Trophoblast cell (in vitro differentiated cells and primary cell): ENCODE measurements at regions not wholly inside any gene's neighbourhood (a gene's known extent, or its start where the extent isn't known, plus 50 kb on each side); places are given as distances from the start of the nearest gene placed in this dataset.

Source experiments
- DNase-seq, 2 donors: peaks; one replicate each; pipeline ENCODE4 v3.0.0-alpha.2; 2016
- H2AFZ ChIP-seq: 2 replicates; pipeline ENCODE4 v1.6.1; 2013; ENCODE audit warnings: low read length, moderate library complexity, mild to moderate bottlenecking; ENCODE audit not compliant: insufficient read depth, poor library complexity
- H2AK5ac ChIP-seq: 2 replicates; pipeline ENCODE4 v1.6.1; 2013; ENCODE audit warnings: mild to moderate bottlenecking, low read length
- H2BK120ac ChIP-seq: 2 replicates; pipeline ENCODE4 v1.6.1; 2013; ENCODE audit warnings: low read length, mild to moderate bottlenecking, moderate library complexity; ENCODE audit not compliant: insufficient read depth, poor library complexity
- H2BK12ac ChIP-seq: 2 replicates; pipeline ENCODE4 v1.6.1; 2013; ENCODE audit warnings: mild to moderate bottlenecking, low read length, moderate library complexity
- H2BK5ac ChIP-seq: 2 replicates; pipeline ENCODE4 v1.6.1; 2013; ENCODE audit warnings: low read length, low read depth, moderate library complexity, mild to moderate bottlenecking; ENCODE audit not compliant: poor library complexity
- H3K14ac ChIP-seq: 2 replicates; pipeline ENCODE4 v1.6.1; 2013; ENCODE audit warnings: mild to moderate bottlenecking, low read length
- H3K18ac ChIP-seq: 2 replicates; pipeline ENCODE4 v1.6.1; 2013; ENCODE audit warnings: mild to moderate bottlenecking, low read length
- H3K23ac ChIP-seq: 2 replicates; pipeline ENCODE4 v1.6.1; 2013; ENCODE audit warnings: low read length
- H3K27ac ChIP-seq: 2 replicates; pipeline ENCODE4 v1.5.1; 2013; ENCODE audit warnings: low read depth, mild to moderate bottlenecking, inconsistent platforms, low read length, moderate library complexity
- H3K27me3 ChIP-seq: 2 replicates; pipeline ENCODE4 v1.6.1; 2013; ENCODE audit warnings: inconsistent platforms, mild to moderate bottlenecking, low read length, moderate library complexity; ENCODE audit not compliant: insufficient read depth
- H3K36me3 ChIP-seq, 2 experiments: 1 replicate in 1 of 2; 2 replicates in 1 of 2; pipeline ENCODE4 v1.6.1; 2013; ENCODE audit warnings: low read length in 2 of 2, mild to moderate bottlenecking in 2 of 2, moderate library complexity in 1 of 2; ENCODE audit not compliant: insufficient read depth in 2 of 2, control insufficient read depth in 1 of 2
- H3K4ac ChIP-seq: 2 replicates; pipeline ENCODE4 v1.6.1; 2013; ENCODE audit warnings: low read depth, mild to moderate bottlenecking, low read length, moderate library complexity
- H3K4me1 ChIP-seq, 2 experiments: 1 replicate in 1 of 2; 2 replicates in 1 of 2; pipeline ENCODE4 v1.6.1; 2013; ENCODE audit warnings: low read length in 2 of 2, mild to moderate bottlenecking in 2 of 2, moderate library complexity in 1 of 2; ENCODE audit not compliant: insufficient read depth in 2 of 2, control insufficient read depth in 1 of 2
- H3K4me2 ChIP-seq: 2 replicates; pipeline ENCODE4 v1.6.1; 2013; ENCODE audit warnings: inconsistent platforms, mild to moderate bottlenecking, low read length, moderate library complexity
- H3K4me3 ChIP-seq: 2 replicates; pipeline ENCODE4 v1.5.1; 2013; ENCODE audit warnings: mild to moderate bottlenecking, low read depth, low read length, inconsistent platforms
- H3K79me1 ChIP-seq: one replicate; pipeline ENCODE4 v1.6.1; 2013; ENCODE audit warnings: low read length
- H3K79me2 ChIP-seq: 2 replicates; pipeline ENCODE4 v1.6.1; 2013; ENCODE audit warnings: low read length, mild to moderate bottlenecking; ENCODE audit not compliant: control insufficient read depth, insufficient read depth, poor library complexity
- H3K9ac ChIP-seq: 2 replicates; pipeline ENCODE4 v1.6.1; 2013; ENCODE audit warnings: mild to moderate bottlenecking, low read length
- H3K9me3 ChIP-seq: 2 replicates; pipeline ENCODE4 v1.6.1; 2013; ENCODE audit warnings: low read depth, mild to moderate bottlenecking, control low read depth, inconsistent platforms, low read length; ENCODE audit not compliant: insufficient read depth
- H4K12ac ChIP-seq: 2 replicates; pipeline ENCODE4 v1.6.1; 2013; ENCODE audit warnings: low read depth, mild to moderate bottlenecking, low read length, moderate library complexity
- H4K8ac ChIP-seq: 2 replicates; pipeline ENCODE4 v1.6.1; 2013; ENCODE audit warnings: low read depth, mild to moderate bottlenecking, low read length, moderate library complexity
- H4K91ac ChIP-seq: one replicate; pipeline ENCODE4 v1.6.1; 2013; ENCODE audit warnings: low read depth, mild to moderate bottlenecking, low read length, moderate library complexity
- WGBS: extraction: QIAGEN DNeasy Blood & Tissue Kit; methylation state at CpG from one replicate; pipeline ENCODE4 v1.1.7; 2013; ENCODE audit warnings: missing lambda C conversion rate; ENCODE audit not compliant: insufficient read length, insufficient coverage; ENCODE audit errors: extremely low coverage; 5-methylcytosine and 5-hydroxymethylcytosine counted together

DNA sequence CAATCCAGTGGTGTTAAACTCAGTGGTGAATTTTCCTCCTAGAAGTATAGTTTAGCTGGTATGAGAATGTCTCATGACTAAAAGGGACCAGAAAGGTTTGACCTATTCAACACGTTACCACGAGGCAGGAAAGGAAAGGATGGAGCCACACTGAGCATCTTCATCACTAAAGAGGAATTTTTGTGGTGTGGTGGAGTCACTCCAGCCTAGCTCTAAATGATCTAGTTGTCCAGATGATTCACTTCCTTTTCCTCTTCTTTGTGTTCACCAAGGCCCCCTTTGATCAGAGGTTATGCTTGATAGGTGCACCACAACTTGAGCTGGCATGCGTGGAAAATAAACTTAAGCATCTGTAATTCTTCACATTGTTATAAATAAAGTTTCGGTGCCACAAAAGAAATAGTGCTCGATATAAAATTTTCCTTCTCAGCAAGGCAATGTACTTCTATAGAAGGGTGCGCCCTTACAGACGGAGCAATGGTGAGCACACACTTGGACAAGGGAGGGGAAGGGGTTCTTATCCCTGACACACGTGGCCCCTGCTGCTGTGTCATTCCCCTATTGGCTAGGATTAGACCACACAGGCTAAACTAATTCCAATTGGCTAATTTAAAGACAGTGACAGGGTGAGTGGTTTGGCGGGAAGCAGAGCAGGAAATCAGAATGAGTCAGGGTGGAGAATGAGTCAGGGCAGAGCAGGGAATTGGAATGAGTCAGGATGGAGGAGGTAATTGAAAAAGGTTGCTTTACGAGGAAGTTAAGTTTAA, 254.6 kb downstream of the HS3ST3A1 start:
- Histone ChIP-seq H3K14ac (no peak overlapping the region), H3K36me3 (no peaks in the 10 kb centered on the region), H2AFZ (no peak overlapping the region), H3K4me3 (no peak overlapping the region), H3K9me3 (no peaks in the 10 kb centered on the region), H4K91ac (no peak overlapping the region), H3K27me3 (no peaks in the 10 kb centered on the region), H3K79me2 (peaks cover 1% of the 10 kb centered on the region), H2BK5ac (no peak overlapping the region), H3K79me1 (peaks cover 3% of the 10 kb centered on the region), H3K4ac (no peak overlapping the region), H3K9ac (no peak overlapping the region), H3K18ac (no peak overlapping the region), H3K4me2 (no peak overlapping the region), H3K27ac (no peak overlapping the region), H4K12ac (no peak overlapping the region), H2BK12ac (no peak overlapping the region), H2BK120ac (peak overlapping the region; percentile 16), H3K23ac (no peak overlapping the region), H2AK5ac (no peak overlapping the region), H4K8ac (no peak overlapping the region), H3K4me1 (no peaks in the 10 kb centered on the region)
- no CpG with 5 or more reads among the region's 10 CpGs for WGBS
- peak; percentile 65 to 73 for DNase-seq

DNA sequence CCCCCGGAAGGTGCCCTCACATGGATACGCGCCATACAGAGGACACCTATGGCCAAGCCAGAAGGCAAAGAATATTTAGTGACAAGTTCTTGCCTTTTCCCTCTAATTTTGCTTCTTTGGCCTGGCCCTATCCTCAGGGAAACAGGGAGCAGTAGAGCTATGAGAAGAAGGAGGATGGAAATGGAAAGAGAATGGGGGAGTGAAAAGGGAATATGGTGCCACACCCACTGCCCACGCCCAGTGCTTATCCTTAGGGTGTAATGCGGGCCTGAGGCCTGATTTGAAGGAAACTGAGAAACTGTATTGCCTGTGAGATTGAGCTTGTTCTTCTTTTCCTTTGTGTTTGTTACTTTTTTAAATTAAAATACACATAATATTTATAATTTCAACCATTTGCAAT, 255.1 kb downstream of the HS3ST3A1 start:
- Histone ChIP-seq H3K9ac (no peak overlapping the region), H3K4ac (no peak overlapping the region), H3K27me3 (no peaks in the 10 kb centered on the region), H2AK5ac (no peak overlapping the region), H3K27ac (no peak overlapping the region), H3K4me3 (no peak overlapping the region), H4K8ac (no peak overlapping the region), H3K4me2 (no peak overlapping the region), H3K23ac (no peak overlapping the region), H2BK5ac (no peak overlapping the region), H2BK120ac (no peak overlapping the region), H3K79me1 (peaks cover 3% of the 10 kb centered on the region), H2BK12ac (no peak overlapping the region), H3K36me3 (no peaks in the 10 kb centered on the region), H3K79me2 (peaks cover 1% of the 10 kb centered on the region), H3K18ac (no peak overlapping the region), H3K9me3 (no peaks in the 10 kb centered on the region), H3K4me1 (no peaks in the 10 kb centered on the region), H2AFZ (no peak overlapping the region), H4K91ac (peak overlapping the region; percentile 10), H3K14ac (no peak overlapping the region), H4K12ac (no peak overlapping the region)
- no peak for DNase-seq
- WGBS: no CpG with 5 or more reads among the region's 5 CpGs

DNA sequence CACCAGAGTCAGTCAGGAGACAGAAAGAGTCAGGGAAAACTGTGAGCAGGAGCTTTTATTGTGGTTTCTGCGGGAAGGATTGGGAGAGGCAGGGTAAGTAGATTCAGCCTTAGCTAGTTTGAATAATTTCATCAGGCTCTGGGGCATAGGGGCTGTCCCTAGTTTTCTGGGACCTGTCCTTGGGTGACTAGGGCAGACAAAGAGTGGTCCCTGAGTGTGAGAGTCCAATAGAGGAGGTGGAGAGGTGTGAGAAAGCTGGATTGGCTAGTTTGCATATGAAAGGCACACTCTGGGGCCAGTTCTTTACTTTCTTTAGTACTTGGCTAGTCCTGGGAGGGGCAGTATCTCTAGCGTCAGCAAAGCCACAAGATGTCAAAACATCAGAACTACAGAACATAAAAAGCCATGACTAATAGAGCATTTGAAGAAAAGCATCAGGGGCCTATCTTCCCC, 255.6 kb downstream of the HS3ST3A1 start:
- Histone ChIP-seq H3K23ac (no peak overlapping the region), H4K91ac (no peak overlapping the region), H3K9ac (no peak overlapping the region), H2AK5ac (no peak overlapping the region), H4K12ac (no peak overlapping the region), H3K4me3 (no peak overlapping the region), H2AFZ (no peak overlapping the region), H3K4ac (no peak overlapping the region), H3K27me3 (no peaks in the 10 kb centered on the region), H3K79me1 (peaks cover 3% of the 10 kb centered on the region), H3K4me2 (no peak overlapping the region), H2BK120ac (no peak overlapping the region), H3K36me3 (no peaks in the 10 kb centered on the region), H3K27ac (no peak overlapping the region), H4K8ac (no peak overlapping the region), H3K14ac (no peak overlapping the region), H3K18ac (no peak overlapping the region), H2BK12ac (no peak overlapping the region), H3K9me3 (no peaks in the 10 kb centered on the region), H2BK5ac (no peak overlapping the region), H3K4me1 (no peaks in the 10 kb centered on the region), H3K79me2 (peaks cover 1% of the 10 kb centered on the region)
- WGBS: no CpG with 5 or more reads among the region's 2 CpGs
- DNase-seq: no peak

DNA sequence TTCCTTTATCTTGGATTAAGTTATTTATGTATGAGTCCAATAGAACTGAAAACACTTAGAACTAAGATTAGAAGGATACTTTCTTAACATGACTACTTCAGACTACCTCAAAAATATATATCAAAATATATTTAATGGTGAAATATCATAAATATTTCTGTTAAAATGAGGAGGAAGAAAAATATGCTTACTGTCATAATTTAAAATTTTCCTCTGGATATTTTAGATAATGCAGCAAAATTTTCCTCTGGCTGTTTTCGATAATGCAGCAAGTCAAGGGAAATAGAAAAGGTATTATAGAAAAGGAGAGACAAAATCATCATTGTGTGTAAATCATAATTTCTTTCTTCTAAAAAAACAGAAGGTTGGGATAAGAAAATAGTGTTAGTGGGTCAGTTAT, 263.3 kb downstream of the HS3ST3A1 start:
- H3K36me3 ChIP-seq: no peaks in the 10 kb centered on the region
- no peaks in the 10 kb centered on the region for H3K27me3 ChIP-seq
- no peak overlapping the region for H2BK12ac ChIP-seq
- no peak overlapping the region for H2AFZ ChIP-seq
- no peaks in the 10 kb centered on the region for H3K79me1 ChIP-seq
- H3K27ac ChIP-seq: no peak overlapping the region
- DNase-seq: no peak
- no peak overlapping the region for H4K12ac ChIP-seq
- no peak overlapping the region for H3K23ac ChIP-seq
- H2BK120ac ChIP-seq: no peak overlapping the region
- H3K4ac ChIP-seq: no peak overlapping the region
- H3K4me3 ChIP-seq: no peak overlapping the region
- no peaks in the 10 kb centered on the region for H3K9me3 ChIP-seq
- H4K91ac ChIP-seq: no peak overlapping the region
- H3K79me2 ChIP-seq: no peaks in the 10 kb centered on the region
- H4K8ac ChIP-seq: no peak overlapping the region
- no peak overlapping the region for H2AK5ac ChIP-seq
- no peak overlapping the region for H3K9ac ChIP-seq
- H3K4me1 ChIP-seq: no peaks in the 10 kb centered on the region
- no peak overlapping the region for H3K4me2 ChIP-seq
- no CpG with 5 or more reads among the region's 1 CpG for WGBS
- H3K18ac ChIP-seq: no peak overlapping the region
- no peak overlapping the region for H3K14ac ChIP-seq
- no peak overlapping the region for H2BK5ac ChIP-seq
